ENCODE measurements at regions not wholly inside any gene's neighbourhood (a gene's known extent, or its start where the extent isn't known, plus 50 kb on each side); places are given as distances from the start of the nearest gene placed in this dataset.
"Not testable (repeated sequence)": the region's sequence is repeated elsewhere in the genome, so short reads cannot be mapped to it uniquely, and the experiment has no call there.

- DNase-seq (ENCODE audit: low spot score), result no peak
Observed at GRCh38 chr6:79392094-79392493, 145.1 kb downstream of the LCA5 start.

GRCh38 chr6:79391480-79391879, 145.8 kb downstream of the LCA5 start:
- DNase-seq (ENCODE audit: low spot score), result no peak

GRCh38 chr6:79385893-79386292, 151.3 kb downstream of the LCA5 start:
- DNase-seq (ENCODE audit: low spot score), result no peak

- no peak for DNase-seq (ENCODE audit: low spot score)
Observed at GRCh38 chr6:79385333-79385732, 150.9 kb upstream of the HMGN3 start.

- no peak for DNase-seq (ENCODE audit: low spot score)
Observed at GRCh38 chr6:79384845-79385244, 150.4 kb upstream of the HMGN3 start.

GRCh38 chr6:79378957-79379356, 144.5 kb upstream of the HMGN3 start:
- no peak for DNase-seq (ENCODE audit: low spot score)

GRCh38 chr6:79377888-79378348, 143.4 kb upstream of the HMGN3 start:
- DNase-seq (ENCODE audit: low spot score), result no peak

GRCh38 chr6:79377047-79377446, 142.6 kb upstream of the HMGN3 start:
- DNase-seq (ENCODE audit: low spot score), result no peak

- DNase-seq (ENCODE audit: low spot score), result no peak
Observed at GRCh38 chr6:79375635-79376337, 141.3 kb upstream of the HMGN3 start.

- DNase-seq (ENCODE audit: low spot score), result no peak
Observed at GRCh38 chr6:79374308-79374707, 139.8 kb upstream of the HMGN3 start.

- DNase-seq (ENCODE audit: low spot score), result no peak
Observed at GRCh38 chr6:79373880-79374279, 139.4 kb upstream of the HMGN3 start.

GRCh38 chr6:79373246-79373645, 138.8 kb upstream of the HMGN3 start:
- DNase-seq (ENCODE audit: low spot score), result no peak

GRCh38 chr6:79372757-79373156, 138.3 kb upstream of the HMGN3 start:
- no peak for DNase-seq (ENCODE audit: low spot score)

- DNase-seq (ENCODE audit: low spot score), result no peak
Observed at GRCh38 chr6:79369026-79369425, 134.5 kb upstream of the HMGN3 start.

- DNase-seq (ENCODE audit: low spot score), result not testable (repeated sequence)
Observed at GRCh38 chr6:79363441-79363840, 129.0 kb upstream of the HMGN3 start.

GRCh38 chr6:79361074-79361473, 126.6 kb upstream of the HMGN3 start:
- not testable (repeated sequence) for DNase-seq (ENCODE audit: low spot score)

GRCh38 chr6:79353226-79353625, 118.7 kb upstream of the HMGN3 start:
- DNase-seq (ENCODE audit: low spot score), result no peak

GRCh38 chr6:79338493-79338892, 104.0 kb upstream of the HMGN3 start:
- no peak for DNase-seq (ENCODE audit: low spot score)

- no peak for DNase-seq (ENCODE audit: low spot score)
Observed at GRCh38 chr6:79335133-79335674, 100.7 kb upstream of the HMGN3 start.

GRCh38 chr6:79334674-79335073, 100.2 kb upstream of the HMGN3 start:
- no peak for DNase-seq (ENCODE audit: low spot score)

GRCh38 chr6:79330704-79331103, 96.2 kb upstream of the HMGN3 start:
- no peak for DNase-seq (ENCODE audit: low spot score)

GRCh38 chr6:79313254-79313653, 78.8 kb upstream of the HMGN3 start:
- DNase-seq (ENCODE audit: low spot score), result no peak

GRCh38 chr6:79307321-79308036, 73.0 kb upstream of the HMGN3 start:
- no peak for DNase-seq (ENCODE audit: low spot score)

Data from iPS-NIHi11 (cell line).